Lower lobe of right lung (tissue), 2 donors: ENCODE measurements at regions not wholly inside any gene's neighbourhood (a gene's known extent, or its start where the extent isn't known, plus 50 kb on each side); places are given as distances from the start of the nearest gene placed in this dataset.
"Not testable (repeated sequence)": the region's sequence is repeated elsewhere in the genome, so short reads cannot be mapped to it uniquely, and the experiment has no call there.

Experiments
- ATAC-seq, 2 donors: fragments of 200-7000 bp; cut with Tn5 transposase; one replicate each; pipeline ENCODE4 v1.9.1; 2020 to 2022; ENCODE audit warnings: mild to moderate bottlenecking in 2 of 2, moderate library complexity in 2 of 2
- DNase-seq: peaks from one replicate; pipeline ENCODE4 v3.0.0-alpha.2; 2020
- H3K27ac ChIP-seq: fragments of 200-600 bp; one replicate; pipeline ENCODE4 v1.8.0; 2022
- H3K27me3 ChIP-seq: fragments of 200-600 bp; one replicate; pipeline ENCODE4 v1.8.0; 2022; ENCODE audit warnings: low read depth
- H3K36me3 ChIP-seq: fragments of 200-600 bp; one replicate; pipeline ENCODE4 v1.8.0; 2022; ENCODE audit warnings: mild to moderate bottlenecking
- H3K4me1 ChIP-seq: fragments of 200-600 bp; one replicate; pipeline ENCODE4 v1.8.0; 2022
- H3K4me3 ChIP-seq: fragments of 200-600 bp; one replicate; pipeline ENCODE4 v1.8.0; 2022; ENCODE audit warnings: mild to moderate bottlenecking
- H3K9me3 ChIP-seq: fragments of 200-600 bp; one replicate; pipeline ENCODE4 v1.8.0; 2022
- CTCF ChIP-seq: fragments of 200-600 bp; IDR thresholded peaks from one replicate; pipeline ENCODE4 v1.8.0; 2022; ENCODE audit warnings: antibody characterized with exemption, mild to moderate bottlenecking
- intact Hi-C: fragments of 100-400 bp; cut with DNase I; formaldehyde crosslinking; loops from one replicate; pipeline ENCODE4 v1.11.0; 2022
- donor health status: DM: no; HTN: yes; CAD: no; lungs with severe emphysema.

- H3K4me3 ChIP-seq: no peak overlapping the region
- no peaks in the 10 kb centered on the region for H3K27me3 ChIP-seq
- intact Hi-C loops: no loop called here
- DNase-seq (no peak), ATAC-seq (no peak)
- H3K27ac ChIP-seq: no peak overlapping the region
- peaks cover 3% of the 10 kb centered on the region for H3K4me1 ChIP-seq
- no peaks in the 10 kb centered on the region for H3K36me3 ChIP-seq
- TF ChIP-seq CTCF: no peak
- H3K9me3 ChIP-seq: no peaks in the 10 kb centered on the region
Observed at GRCh38 chr3:27559381-27559780, 75.2 kb upstream of the SLC4A7 start.

- no peak for ATAC-seq
- intact Hi-C loops: no loop called here
Observed at GRCh38 chr3:27557411-27557810, 73.2 kb upstream of the SLC4A7 start.

GRCh38 chr3:27556887-27557286, 72.7 kb upstream of the SLC4A7 start:
- no peak for TF ChIP-seq CTCF
- Histone ChIP-seq H3K4me1 (peaks cover 3% of the 10 kb centered on the region), H3K27me3 (no peaks in the 10 kb centered on the region), H3K4me3 (no peak overlapping the region), H3K9me3 (no peaks in the 10 kb centered on the region), H3K27ac (peak overlapping the region; percentile 25), H3K36me3 (no peaks in the 10 kb centered on the region)
- intact Hi-C loops: no loop called here
- no peak for DNase-seq
- ATAC-seq: no peak

More at GRCh38 chr3:27557411-27557810, 73.2 kb upstream of the SLC4A7 start:
- Histone ChIP-seq H3K4me3 (no peak overlapping the region), H3K27me3 (no peaks in the 10 kb centered on the region), H3K27ac (peak overlapping the region; percentile 25), H3K9me3 (no peaks in the 10 kb centered on the region), H3K4me1 (peaks cover 3% of the 10 kb centered on the region), H3K36me3 (no peaks in the 10 kb centered on the region)
- no peak for TF ChIP-seq CTCF
- no peak for DNase-seq

GRCh38 chr3:27554706-27555105, 70.5 kb upstream of the SLC4A7 start:
- Histone ChIP-seq H3K4me3 (no peak overlapping the region), H3K9me3 (no peaks in the 10 kb centered on the region), H3K27ac (no peak overlapping the region), H3K4me1 (no peaks in the 10 kb centered on the region), H3K36me3 (no peaks in the 10 kb centered on the region), H3K27me3 (no peaks in the 10 kb centered on the region)
- no peak for TF ChIP-seq CTCF
- intact Hi-C loops: no loop called here
- DNase-seq (no peak), ATAC-seq (no peak)

GRCh38 chr3:27553886-27554540, 69.8 kb upstream of the SLC4A7 start:
- Histone ChIP-seq H3K9me3 (no peaks in the 10 kb centered on the region), H3K36me3 (no peaks in the 10 kb centered on the region), H3K27ac (no peak overlapping the region), H3K4me1 (no peaks in the 10 kb centered on the region), H3K27me3 (no peaks in the 10 kb centered on the region), H3K4me3 (no peak overlapping the region)
- intact Hi-C loops: no loop called here
- TF ChIP-seq CTCF: no peak
- DNase-seq (no peak), ATAC-seq (no peak)

- intact Hi-C loops, H3K4me3 ChIP-seq, H3K27me3 ChIP-seq, H3K9me3 ChIP-seq, DNase-seq, H3K36me3 ChIP-seq, ATAC-seq, H3K4me1 ChIP-seq, H3K27ac ChIP-seq: not testable (repeated sequence)
Observed at GRCh38 chr3:27552708-27553107, 68.5 kb upstream of the SLC4A7 start.

GRCh38 chr3:27551413-27551812, 67.2 kb upstream of the SLC4A7 start:
- H3K9me3 ChIP-seq, H3K27ac ChIP-seq, H3K4me3 ChIP-seq, intact Hi-C loops, H3K36me3 ChIP-seq, ATAC-seq, H3K4me1 ChIP-seq, DNase-seq, H3K27me3 ChIP-seq: not testable (repeated sequence)
